ENCODE measurements at regions not wholly inside any gene's neighbourhood (a gene's known extent, or its start where the extent isn't known, plus 50 kb on each side); places are given as distances from the start of the nearest gene placed in this dataset.

DNA sequence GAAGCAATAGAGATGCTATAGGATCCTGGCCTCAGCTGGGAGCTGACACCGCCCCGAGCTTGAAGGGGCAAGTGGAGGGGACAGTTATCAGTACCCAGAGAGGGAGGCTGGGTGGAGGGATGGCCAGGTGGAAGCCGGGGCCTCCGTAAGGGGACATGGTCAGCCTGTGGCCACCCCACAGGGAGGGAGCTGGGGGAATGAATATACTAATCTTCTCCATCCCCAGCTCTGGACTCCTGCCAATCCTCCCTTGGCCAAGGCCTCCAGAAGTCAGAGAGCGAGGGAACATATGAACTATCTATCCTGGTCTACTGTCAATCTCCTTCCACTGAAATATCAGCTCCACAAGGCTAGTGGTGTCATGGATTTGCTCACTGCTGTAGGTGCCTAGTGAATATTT, 109.3 kb downstream of the BOD1 start:
- no peaks in the 10 kb centered on the region for H3K9me3 ChIP-seq
- DNase-seq, result no peak
- no peaks in the 10 kb centered on the region for H3K36me3 ChIP-seq
- no peak overlapping the region for H3K27ac ChIP-seq
- no peaks in the 10 kb centered on the region for H3K4me1 ChIP-seq
- H3K27me3 ChIP-seq, result no peaks in the 10 kb centered on the region
- H3K9ac ChIP-seq (ENCODE audit: low read depth in 2 of 2, low read length in 2 of 2), result no peak overlapping the region
- TF ChIP-seq, protein P1, sequence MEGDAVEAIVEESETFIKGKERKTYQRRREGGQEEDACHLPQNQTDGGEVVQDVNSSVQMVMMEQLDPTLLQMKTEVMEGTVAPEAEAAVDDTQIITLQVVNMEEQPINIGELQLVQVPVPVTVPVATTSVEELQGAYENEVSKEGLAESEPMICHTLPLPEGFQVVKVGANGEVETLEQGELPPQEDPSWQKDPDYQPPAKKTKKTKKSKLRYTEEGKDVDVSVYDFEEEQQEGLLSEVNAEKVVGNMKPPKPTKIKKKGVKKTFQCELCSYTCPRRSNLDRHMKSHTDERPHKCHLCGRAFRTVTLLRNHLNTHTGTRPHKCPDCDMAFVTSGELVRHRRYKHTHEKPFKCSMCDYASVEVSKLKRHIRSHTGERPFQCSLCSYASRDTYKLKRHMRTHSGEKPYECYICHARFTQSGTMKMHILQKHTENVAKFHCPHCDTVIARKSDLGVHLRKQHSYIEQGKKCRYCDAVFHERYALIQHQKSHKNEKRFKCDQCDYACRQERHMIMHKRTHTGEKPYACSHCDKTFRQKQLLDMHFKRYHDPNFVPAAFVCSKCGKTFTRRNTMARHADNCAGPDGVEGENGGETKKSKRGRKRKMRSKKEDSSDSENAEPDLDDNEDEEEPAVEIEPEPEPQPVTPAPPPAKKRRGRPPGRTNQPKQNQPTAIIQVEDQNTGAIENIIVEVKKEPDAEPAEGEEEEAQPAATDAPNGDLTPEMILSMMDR (IDR thresholded peaks at IDR 0.05), result no peak
- no peak overlapping the region for H3K4me3 ChIP-seq
- intact Hi-C loops (cut with DNase I), result no loop called here

DNA sequence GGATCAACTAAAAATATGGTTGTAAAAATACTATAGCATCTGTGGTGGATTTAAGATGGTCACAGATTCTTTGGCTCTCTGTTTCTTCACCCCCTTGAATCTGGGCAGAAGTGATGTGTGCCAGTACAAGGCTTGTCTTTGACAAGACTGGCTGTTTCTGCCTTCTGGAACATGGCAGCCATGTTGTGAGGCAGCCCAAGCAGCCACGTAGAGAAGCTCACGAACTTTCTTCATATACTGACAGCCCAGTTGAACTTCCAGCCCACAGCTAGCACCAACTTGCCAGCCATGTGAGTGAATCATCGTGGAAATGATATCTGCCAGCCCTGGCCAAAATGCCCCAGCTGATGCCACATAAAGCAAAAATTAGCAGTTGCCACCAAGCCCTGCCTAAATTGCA, 110.8 kb downstream of the BOD1 start:
- intact Hi-C loops (cut with DNase I), result no loop called here
- Histone ChIP-seq H3K27ac (no peak overlapping the region), H3K4me3 (no peak overlapping the region), H3K4me1 (no peaks in the 10 kb centered on the region), H3K36me3 (no peaks in the 10 kb centered on the region), H3K27me3 (no peaks in the 10 kb centered on the region), H3K9ac (ENCODE audit: low read depth in 2 of 2, low read length in 2 of 2) (no peak overlapping the region), H3K9me3 (no peaks in the 10 kb centered on the region)
- TF ChIP-seq, protein P1 (IDR thresholded peaks at IDR 0.05), result no peak
- DNase-seq, result no peak

DNA sequence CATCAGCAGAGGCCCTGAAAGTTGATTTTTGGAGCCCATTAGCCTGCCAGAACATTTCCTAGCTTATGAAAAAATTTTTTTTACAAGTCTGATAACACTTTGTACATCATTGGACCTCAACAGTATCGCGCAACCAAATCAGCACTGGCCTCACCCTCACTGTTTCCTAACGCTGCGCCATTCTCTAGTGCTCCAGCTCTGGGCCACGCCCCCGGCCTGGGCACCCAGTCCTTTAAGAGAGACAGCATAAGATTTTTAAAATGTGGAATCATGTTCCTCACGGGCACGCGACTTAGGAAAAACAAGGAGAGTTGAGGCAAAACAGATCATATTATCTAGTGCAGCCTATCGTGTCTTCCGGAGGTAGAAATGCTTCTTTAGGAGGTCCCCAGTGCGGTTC, 114.5 kb downstream of the BOD1 start:
- Histone ChIP-seq H3K36me3 (no peaks in the 10 kb centered on the region), H3K9ac (ENCODE audit: low read depth in 2 of 2, low read length in 2 of 2) (no peak overlapping the region), H3K27me3 (no peaks in the 10 kb centered on the region), H3K9me3 (no peaks in the 10 kb centered on the region), H3K4me1 (no peaks in the 10 kb centered on the region), H3K27ac (no peak overlapping the region), H3K4me3 (no peak overlapping the region)
- TF ChIP-seq, protein P1 (IDR thresholded peaks at IDR 0.05), result no peak
- no peak for DNase-seq
- intact Hi-C loops (cut with DNase I), result no loop called here

DNA sequence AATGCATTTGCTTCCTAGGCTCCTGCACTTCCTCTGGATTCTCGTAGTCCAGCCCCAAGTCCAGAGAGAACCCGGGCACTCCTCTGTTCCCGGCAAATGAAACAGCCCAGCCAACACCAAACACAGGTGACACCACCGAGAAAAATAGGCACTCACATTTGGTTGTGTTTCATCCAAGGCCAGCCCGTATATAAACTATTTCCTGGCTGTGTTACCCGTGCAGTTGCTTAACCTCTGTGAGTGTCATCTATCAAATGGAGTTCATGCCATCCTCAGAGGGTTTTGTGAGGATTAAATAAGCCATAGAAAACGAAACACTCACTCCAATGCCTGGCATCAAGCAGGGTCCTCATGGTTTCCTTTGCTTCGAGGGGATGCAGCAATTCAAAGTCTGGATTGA, 115.2 kb downstream of the BOD1 start:
- no peak overlapping the region for H3K27ac ChIP-seq
- DNase-seq, result no peak
- no peaks in the 10 kb centered on the region for H3K9me3 ChIP-seq
- intact Hi-C loops (cut with DNase I), result no loop called here
- H3K36me3 ChIP-seq, result no peaks in the 10 kb centered on the region
- no peak overlapping the region for H3K9ac ChIP-seq (ENCODE audit: low read depth in 2 of 2, low read length in 2 of 2)
- no peaks in the 10 kb centered on the region for H3K4me1 ChIP-seq
- TF ChIP-seq, protein P1 (IDR thresholded peaks at IDR 0.05), result no peak
- no peak overlapping the region for H3K4me3 ChIP-seq
- no peaks in the 10 kb centered on the region for H3K27me3 ChIP-seq

DNA sequence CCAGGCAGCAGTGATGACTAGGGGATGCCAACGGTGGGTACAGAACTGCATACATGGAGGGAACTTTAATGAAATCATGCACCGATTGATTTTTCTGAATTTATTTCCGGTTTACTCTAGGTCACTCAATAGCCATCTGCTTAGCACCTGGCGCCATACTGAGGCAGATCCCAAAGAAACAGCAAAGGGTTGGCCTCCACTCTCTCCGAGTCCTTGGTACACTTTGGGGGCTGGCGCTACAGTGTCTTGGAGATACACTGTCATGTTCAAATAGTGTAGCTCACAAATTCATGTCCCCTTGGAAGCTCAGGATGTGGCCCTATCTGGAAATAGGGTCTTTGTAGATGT, 116.3 kb downstream of the BOD1 start:
- no peak for DNase-seq
- H3K27me3 ChIP-seq, result no peaks in the 10 kb centered on the region
- no peaks in the 10 kb centered on the region for H3K4me1 ChIP-seq
- no peak overlapping the region for H3K4me3 ChIP-seq
- intact Hi-C loops (cut with DNase I), result no loop called here
- no peaks in the 10 kb centered on the region for H3K36me3 ChIP-seq
- no peak overlapping the region for H3K27ac ChIP-seq
- no peaks in the 10 kb centered on the region for H3K9me3 ChIP-seq
- H3K9ac ChIP-seq (ENCODE audit: low read depth in 2 of 2, low read length in 2 of 2), result no peak overlapping the region
- TF ChIP-seq, protein P1 (IDR thresholded peaks at IDR 0.05), result no peak

Measured in colonic mucosa (tissue), 4 donors.